ENCODE measurements at regions not wholly inside any gene's neighbourhood (a gene's known extent, or its start where the extent isn't known, plus 50 kb on each side); places are given as distances from the start of the nearest gene placed in this dataset.

GRCh38 chr14:105817971-105818711, 291.8 kb downstream of the TMEM121 start:
- TF ChIP-seq CTCF (IDR thresholded peaks at IDR 0.05): no peak
- no peak for TF ChIP-seq POLR2A (IDR thresholded peaks at IDR 0.05)

Measured in heart left ventricle (tissue), 13 donors.